Esophagus muscularis mucosa (tissue), 3 donors: ENCODE measurements at regions not wholly inside any gene's neighbourhood (a gene's known extent, or its start where the extent isn't known, plus 50 kb on each side); places are given as distances from the start of the nearest gene placed in this dataset.

Source experiments
- CTCF ChIP-seq, 3 experiments: fragments of 200-600 bp in 2 of 3; fragments of 450-650 bp in 1 of 3; sonication (generic) in 2 of 3; IDR thresholded peaks; one replicate each; pipeline ENCODE4 v1.5.1; 2017 to 2019; ENCODE audit warnings: antibody characterized with exemption in 3 of 3, mild to moderate bottlenecking in 2 of 3, moderate library complexity in 1 of 3
- POLR2A ChIP-seq: fragments of 450-650 bp; IDR thresholded peaks from one replicate; pipeline ENCODE4 v1.6.1; 2017; ENCODE audit warnings: antibody characterized with exemption, moderate library complexity, mild to moderate bottlenecking, low read depth
- POLR2AphosphoS5 ChIP-seq, 2 donors: sonication (generic); formaldehyde crosslinking; IDR thresholded peaks; one replicate each; pipeline ENCODE4 v1.6.1; 2017; ENCODE audit warnings: antibody characterized with exemption in 2 of 2

DNA sequence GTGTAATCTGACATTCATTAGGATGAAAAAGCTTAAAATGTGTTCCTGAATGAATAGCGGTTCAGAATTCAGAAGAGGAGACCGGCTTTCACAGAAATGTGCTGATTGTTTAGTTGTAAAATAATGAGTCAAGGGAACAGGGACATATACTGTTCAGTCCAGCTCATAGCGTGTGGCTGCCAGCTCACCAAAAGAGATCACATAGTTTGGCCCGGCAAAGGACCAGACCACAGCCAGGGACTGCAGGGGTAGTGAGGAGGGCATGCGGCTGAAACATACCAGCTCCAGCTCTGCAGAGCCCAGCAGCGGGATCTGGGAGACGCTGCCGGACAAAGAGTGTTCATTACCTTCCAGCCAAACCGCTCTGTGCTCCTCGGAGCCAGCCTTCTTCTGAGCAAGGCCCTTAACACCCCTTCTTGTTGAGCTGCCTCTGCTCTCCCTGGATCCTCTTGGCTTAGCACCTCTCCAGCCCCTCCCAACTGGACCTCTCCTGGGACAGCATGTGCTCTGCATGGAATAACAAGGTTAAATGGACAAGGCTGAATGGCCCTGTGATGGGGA, 116.8 kb upstream of the CNTLN start:
- TF ChIP-seq POLR2A (no peak), CTCF (IDR thresholded peaks at IDR 0.05) (no peak), POLR2AphosphoS5 (IDR thresholded peaks at IDR 0.05) (peak; percentile 83 to 84)
